Vagina (tissue), 2 donors: ENCODE measurements at regions not wholly inside any gene's neighbourhood (a gene's known extent, or its start where the extent isn't known, plus 50 kb on each side); places are given as distances from the start of the nearest gene placed in this dataset.

Experiments
- DNase-seq, 2 donors: peaks; one replicate each; pipeline ENCODE4 v3.0.0-alpha.2; 2017; ENCODE audit errors: extremely low spot score in 2 of 2
- H3K27ac ChIP-seq: fragments of 200-600 bp; sonication (generic); one replicate; pipeline ENCODE4 v1.5.1; 2019
- H3K27me3 ChIP-seq: fragments of 200-600 bp; sonication (generic); one replicate; pipeline ENCODE4 v1.5.1; 2019
- H3K36me3 ChIP-seq, 2 donors: fragments of 200-600 bp; sonication (generic); one replicate each; pipeline ENCODE4 v1.5.1; 2017 to 2019
- H3K4me1 ChIP-seq: fragments of 200-600 bp; sonication (generic); one replicate; pipeline ENCODE4 v1.5.1; 2019
- H3K4me3 ChIP-seq, 2 donors: fragments of 200-600 bp; sonication (generic); 1 replicate in 1 of 2; 2 replicates in 1 of 2; pipeline ENCODE4 v1.5.1; 2016 to 2019
- H3K9me3 ChIP-seq: fragments of 200-600 bp; sonication (generic); one replicate; pipeline ENCODE4 v1.5.1; 2019
- POLR2A ChIP-seq, 2 donors: fragments of 450-650 bp; IDR thresholded peaks; one replicate each; pipeline ENCODE4 v1.6.1; 2017; ENCODE audit warnings: antibody characterized with exemption in 2 of 2, mild to moderate bottlenecking in 2 of 2, moderate library complexity in 2 of 2
- POLR2AphosphoS5 ChIP-seq, 2 donors: sonication (generic); formaldehyde crosslinking; IDR thresholded peaks; one replicate each; pipeline ENCODE4 v1.9.0; 2017; ENCODE audit warnings: antibody characterized with exemption in 2 of 2, mild to moderate bottlenecking in 2 of 2, low read depth in 1 of 2; ENCODE audit not compliant: insufficient read depth in 1 of 2
- intact Hi-C: fragments of 100-400 bp; cut with DNase I; formaldehyde crosslinking; loops from one replicate; pipeline ENCODE4 v1.15.1; 2023
- TF ChIP-seq, protein P1 (sequence below), 3 experiments: fragments of 450-650 bp in 2 of 3; fragments of 200-600 bp in 1 of 3; sonication (generic) in 1 of 3; IDR thresholded peaks; one replicate each; pipeline ENCODE4 v1.5.1; 2017 to 2019; ENCODE audit warnings: antibody characterized with exemption in 3 of 3, mild to moderate bottlenecking in 2 of 3, moderate library complexity in 2 of 3

GRCh38 chr14:65916055-65916454 is 503.5 kb downstream of the FUT8 start:
- no peaks in the 10 kb centered on the region for H3K4me1 ChIP-seq
- no peak overlapping the region for H3K27ac ChIP-seq
- intact Hi-C loops = no loop called here
- no peak overlapping the region for H3K4me3 ChIP-seq
- no peaks in the 10 kb centered on the region for H3K36me3 ChIP-seq
- no peak for DNase-seq
- no peaks in the 10 kb centered on the region for H3K27me3 ChIP-seq
- H3K9me3 ChIP-seq = no peaks in the 10 kb centered on the region
- TF ChIP-seq, protein P1, sequence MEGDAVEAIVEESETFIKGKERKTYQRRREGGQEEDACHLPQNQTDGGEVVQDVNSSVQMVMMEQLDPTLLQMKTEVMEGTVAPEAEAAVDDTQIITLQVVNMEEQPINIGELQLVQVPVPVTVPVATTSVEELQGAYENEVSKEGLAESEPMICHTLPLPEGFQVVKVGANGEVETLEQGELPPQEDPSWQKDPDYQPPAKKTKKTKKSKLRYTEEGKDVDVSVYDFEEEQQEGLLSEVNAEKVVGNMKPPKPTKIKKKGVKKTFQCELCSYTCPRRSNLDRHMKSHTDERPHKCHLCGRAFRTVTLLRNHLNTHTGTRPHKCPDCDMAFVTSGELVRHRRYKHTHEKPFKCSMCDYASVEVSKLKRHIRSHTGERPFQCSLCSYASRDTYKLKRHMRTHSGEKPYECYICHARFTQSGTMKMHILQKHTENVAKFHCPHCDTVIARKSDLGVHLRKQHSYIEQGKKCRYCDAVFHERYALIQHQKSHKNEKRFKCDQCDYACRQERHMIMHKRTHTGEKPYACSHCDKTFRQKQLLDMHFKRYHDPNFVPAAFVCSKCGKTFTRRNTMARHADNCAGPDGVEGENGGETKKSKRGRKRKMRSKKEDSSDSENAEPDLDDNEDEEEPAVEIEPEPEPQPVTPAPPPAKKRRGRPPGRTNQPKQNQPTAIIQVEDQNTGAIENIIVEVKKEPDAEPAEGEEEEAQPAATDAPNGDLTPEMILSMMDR (IDR thresholded peaks at IDR 0.05) = no peak
- TF ChIP-seq POLR2A (IDR thresholded peaks at IDR 0.05) (no peak), POLR2AphosphoS5 (IDR thresholded peaks at IDR 0.05; ENCODE audit: insufficient read depth in 1 of 2, low read depth in 1 of 2) (no peak)

DNA sequence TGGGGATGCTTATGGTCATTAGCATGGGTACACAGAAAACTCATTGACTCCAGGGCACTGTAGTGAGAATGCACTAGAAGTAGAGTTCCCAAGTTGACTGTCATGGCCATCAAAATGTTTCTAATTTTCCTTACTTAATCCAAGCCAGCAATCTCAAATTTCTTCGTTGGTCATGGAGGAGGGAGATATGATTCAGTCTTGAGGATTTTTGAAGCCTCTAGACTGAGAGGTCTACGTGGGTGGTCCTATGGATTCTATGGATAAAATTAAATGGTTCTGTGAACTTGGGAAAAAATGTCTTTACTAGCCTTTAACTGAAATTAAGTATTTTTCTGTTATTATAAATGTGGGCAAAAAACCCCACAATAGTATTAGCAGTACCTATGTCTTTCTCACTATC is 508.5 kb downstream of the FUT8 start:
- Histone ChIP-seq H3K27ac (no peak overlapping the region), H3K27me3 (no peaks in the 10 kb centered on the region), H3K4me3 (no peak overlapping the region), H3K4me1 (no peaks in the 10 kb centered on the region), H3K9me3 (no peaks in the 10 kb centered on the region), H3K36me3 (no peaks in the 10 kb centered on the region)
- no peak for TF ChIP-seq POLR2A (IDR thresholded peaks at IDR 0.05)
- TF ChIP-seq, protein P1 (IDR thresholded peaks at IDR 0.05) = no peak
- intact Hi-C loops = no loop called here
- no peak for DNase-seq

DNA sequence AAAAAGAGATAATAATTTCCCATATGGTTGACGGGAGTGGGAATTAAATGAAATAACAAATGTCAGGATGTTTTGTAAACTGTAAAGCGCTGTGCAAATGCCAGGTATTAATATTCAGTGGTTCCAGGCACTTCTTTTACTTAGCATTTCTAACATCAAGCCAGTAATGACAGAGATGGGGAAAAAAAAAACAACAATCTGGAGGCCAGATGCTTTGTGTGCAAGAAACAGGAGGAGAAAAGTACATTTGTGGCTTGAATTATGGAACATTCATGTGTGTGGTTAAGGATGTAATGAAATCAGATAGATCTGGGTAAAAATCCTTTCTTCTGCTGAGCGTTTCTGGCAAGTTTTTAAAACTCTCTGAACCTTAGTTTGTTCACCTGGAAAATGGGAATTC is 509.6 kb downstream of the FUT8 start:
- TF ChIP-seq POLR2A (IDR thresholded peaks at IDR 0.05) (no peak), POLR2AphosphoS5 (IDR thresholded peaks at IDR 0.05; ENCODE audit: insufficient read depth in 1 of 2, low read depth in 1 of 2) (no peak)
- TF ChIP-seq, protein P1 (IDR thresholded peaks at IDR 0.05) = no peak
- Histone ChIP-seq H3K4me3 (no peak overlapping the region), H3K36me3 (no peaks in the 10 kb centered on the region), H3K27me3 (no peaks in the 10 kb centered on the region), H3K27ac (no peak overlapping the region), H3K9me3 (no peaks in the 10 kb centered on the region), H3K4me1 (no peaks in the 10 kb centered on the region)
- intact Hi-C loops = no loop called here
- no peak for DNase-seq

GRCh38 chr14:65926504-65926903 is 514.0 kb downstream of the FUT8 start:
- DNase-seq = no peak
- Histone ChIP-seq H3K27ac (no peak overlapping the region), H3K4me1 (no peaks in the 10 kb centered on the region), H3K27me3 (no peaks in the 10 kb centered on the region), H3K4me3 (no peak overlapping the region), H3K9me3 (no peaks in the 10 kb centered on the region), H3K36me3 (no peaks in the 10 kb centered on the region)
- intact Hi-C loops = no loop called here
- TF ChIP-seq POLR2AphosphoS5 (IDR thresholded peaks at IDR 0.05; ENCODE audit: insufficient read depth in 1 of 2, low read depth in 1 of 2) (no peak), POLR2A (IDR thresholded peaks at IDR 0.05) (no peak)
- TF ChIP-seq, protein P1 (IDR thresholded peaks at IDR 0.05) = no peak

DNA sequence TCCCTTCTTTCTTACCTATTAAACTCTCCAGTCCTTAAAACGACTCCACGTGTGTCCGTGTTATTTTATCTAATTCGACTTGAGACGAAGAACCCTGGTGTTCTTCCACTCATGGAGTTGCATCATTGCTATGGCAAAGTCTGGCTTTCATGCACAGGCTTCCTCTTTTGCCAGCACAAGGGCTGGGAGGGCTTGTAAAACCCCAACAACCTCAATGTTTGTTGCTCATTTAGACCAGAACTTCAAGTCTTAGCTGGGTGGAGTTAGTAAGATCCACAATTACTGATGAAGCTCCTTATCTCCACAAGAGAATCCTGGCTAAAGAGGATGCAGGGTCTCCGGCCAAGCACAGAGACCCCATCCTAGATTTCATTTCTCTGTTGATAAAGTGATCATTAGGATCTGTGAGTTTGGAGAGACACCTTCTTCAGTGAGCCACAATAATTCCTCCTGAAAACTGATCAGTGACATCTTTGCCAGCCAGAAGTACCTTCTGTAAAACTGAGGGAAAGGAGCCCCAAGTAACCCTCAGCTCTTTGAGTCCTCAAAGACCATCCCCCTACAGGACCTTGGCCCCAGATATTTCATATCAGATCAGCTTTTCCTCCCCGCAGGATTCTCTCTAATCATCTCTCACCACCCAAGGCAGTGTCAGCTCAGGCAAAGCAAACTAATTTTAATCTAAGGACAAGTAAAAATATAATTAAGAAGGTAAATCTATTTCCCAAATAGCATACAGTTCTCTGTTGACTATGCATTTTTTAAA is 514.6 kb downstream of the FUT8 start:
- H3K36me3 ChIP-seq = no peaks in the 10 kb centered on the region
- intact Hi-C loops = no loop called here
- no peak overlapping the region for H3K27ac ChIP-seq
- DNase-seq = no peak
- no peak overlapping the region for H3K4me3 ChIP-seq
- no peaks in the 10 kb centered on the region for H3K4me1 ChIP-seq
- TF ChIP-seq POLR2AphosphoS5 (IDR thresholded peaks at IDR 0.05; ENCODE audit: insufficient read depth in 1 of 2, low read depth in 1 of 2) = no peak
- TF ChIP-seq POLR2A (IDR thresholded peaks at IDR 0.05) = no peak
- TF ChIP-seq, protein P1 (IDR thresholded peaks at IDR 0.05) = no peak
- H3K9me3 ChIP-seq = no peaks in the 10 kb centered on the region
- H3K27me3 ChIP-seq = no peaks in the 10 kb centered on the region
